ENCODE measurements at regions not wholly inside any gene's neighbourhood (a gene's known extent, or its start where the extent isn't known, plus 50 kb on each side); places are given as distances from the start of the nearest gene placed in this dataset.
"Not testable (repeated sequence)": the region's sequence is repeated elsewhere in the genome, so short reads cannot be mapped to it uniquely, and the experiment has no call there.

DNA sequence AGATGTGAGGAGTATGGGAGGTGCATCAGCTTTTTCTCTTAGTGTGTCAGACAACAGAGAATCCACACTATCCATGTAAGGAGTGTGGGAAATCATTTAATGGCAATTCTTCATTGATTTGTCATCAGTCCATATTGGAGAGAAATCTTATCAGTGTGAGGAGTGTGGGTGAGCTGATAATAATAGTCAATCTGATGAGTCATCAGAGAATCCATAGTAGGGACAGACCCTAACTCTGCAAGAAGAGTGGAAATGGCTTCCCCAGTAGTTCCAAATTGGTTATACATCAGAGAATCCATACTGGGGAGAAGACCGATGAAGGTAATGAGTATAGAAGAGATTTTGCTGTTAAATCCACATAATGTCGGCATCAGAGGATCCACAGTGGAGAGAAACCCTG is 150.5 kb upstream of the THUMPD2 start:
- DNase-seq: no peak

DNA sequence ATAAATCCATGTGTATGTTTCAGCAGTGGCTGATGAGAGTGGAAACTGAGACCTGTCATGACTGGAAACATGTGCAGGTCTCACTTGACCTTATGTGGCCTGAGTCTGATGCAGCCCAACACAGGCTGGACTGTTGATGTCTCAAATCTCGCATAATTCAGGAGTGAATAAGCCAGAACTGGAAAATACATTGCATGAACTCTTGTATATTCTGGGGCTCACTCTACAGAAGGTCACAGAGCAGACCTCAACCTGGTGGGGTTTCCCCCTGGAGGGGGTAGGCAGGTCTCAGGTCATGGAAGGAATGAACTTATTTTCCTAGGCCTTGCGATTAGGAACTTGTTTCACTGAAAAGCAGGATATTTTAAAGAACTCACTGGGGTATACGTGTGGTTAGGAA is 146.3 kb upstream of the THUMPD2 start:
- DNase-seq: no peak

DNA sequence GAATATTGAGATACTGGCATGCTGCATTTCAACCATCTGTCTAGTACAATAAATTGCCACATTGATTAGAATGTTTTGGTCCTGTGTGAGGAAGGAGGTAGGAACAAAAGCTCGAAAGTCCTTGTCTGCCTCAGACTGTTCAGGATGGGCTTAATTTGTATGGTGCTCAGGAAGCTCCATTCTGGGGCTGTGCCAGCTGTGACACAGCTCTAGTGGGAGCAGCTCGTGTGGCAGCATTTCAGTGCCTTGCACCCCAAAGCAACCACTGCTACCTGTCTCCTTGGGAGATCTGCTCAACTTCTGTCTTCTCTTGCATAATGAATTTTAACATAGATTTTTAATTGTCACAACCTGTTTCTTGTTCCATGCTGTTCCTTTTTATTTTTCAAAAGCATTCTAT is 144.4 kb upstream of the THUMPD2 start:
- no peak for DNase-seq

DNA sequence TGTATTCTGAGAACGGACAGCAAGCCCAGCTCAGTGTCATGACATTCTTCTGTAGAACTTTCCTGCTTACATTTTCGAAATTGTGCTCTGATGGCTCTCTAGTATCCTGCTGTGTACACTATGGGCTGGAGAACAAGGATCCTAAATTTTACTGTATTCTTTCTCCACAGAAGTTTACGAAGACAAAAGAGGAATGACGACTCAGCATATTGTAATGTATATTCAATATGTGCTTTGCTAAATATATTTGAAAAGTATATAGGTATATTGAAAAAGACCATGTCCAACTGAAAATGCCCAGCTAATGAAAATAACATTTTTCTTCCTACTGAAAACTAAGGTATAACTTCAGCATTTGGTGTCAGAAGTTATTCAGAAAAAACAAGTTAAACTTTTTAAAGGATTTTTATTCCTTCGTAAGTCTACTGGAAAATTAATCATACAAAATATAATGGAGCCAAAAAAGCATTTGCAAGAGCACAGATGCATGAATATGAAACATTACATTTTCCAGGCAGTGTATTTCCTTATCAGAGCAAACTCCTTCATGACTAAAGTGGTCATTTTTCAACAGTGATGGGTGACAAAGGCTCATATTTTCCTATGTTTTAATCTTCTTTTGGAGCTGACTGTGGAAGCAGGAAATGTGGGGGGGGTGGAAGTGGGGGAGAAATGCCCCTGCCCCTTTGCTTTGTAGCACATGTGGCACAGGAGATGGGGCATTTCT is 143.8 kb upstream of the THUMPD2 start:
- no peak for DNase-seq

DNA sequence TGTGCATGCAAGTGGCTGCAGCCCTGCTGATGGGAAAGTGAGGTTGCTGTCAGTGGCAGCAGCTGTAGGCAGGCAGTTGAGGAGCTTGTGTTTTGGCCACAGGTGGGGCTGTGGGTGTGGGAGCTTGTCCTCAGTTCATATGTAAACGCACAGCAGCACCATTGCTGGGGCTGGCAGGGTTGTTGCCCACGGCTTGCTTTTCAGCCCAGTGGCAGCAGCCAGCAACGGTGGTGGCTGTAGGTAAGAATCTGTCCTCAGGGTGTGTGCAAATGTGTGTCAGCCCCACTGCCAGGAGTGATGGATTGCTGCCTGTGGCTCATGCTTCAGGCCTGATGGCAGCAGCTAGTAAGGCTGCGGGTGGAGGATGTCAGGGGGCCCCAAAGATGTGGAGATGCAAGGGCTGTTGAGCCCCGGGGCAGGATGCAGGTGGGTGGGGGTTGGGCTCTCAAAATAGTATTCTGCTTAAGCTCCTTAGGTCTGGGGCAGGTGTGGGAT is 141.3 kb upstream of the THUMPD2 start:
- DNase-seq: no peak

DNA sequence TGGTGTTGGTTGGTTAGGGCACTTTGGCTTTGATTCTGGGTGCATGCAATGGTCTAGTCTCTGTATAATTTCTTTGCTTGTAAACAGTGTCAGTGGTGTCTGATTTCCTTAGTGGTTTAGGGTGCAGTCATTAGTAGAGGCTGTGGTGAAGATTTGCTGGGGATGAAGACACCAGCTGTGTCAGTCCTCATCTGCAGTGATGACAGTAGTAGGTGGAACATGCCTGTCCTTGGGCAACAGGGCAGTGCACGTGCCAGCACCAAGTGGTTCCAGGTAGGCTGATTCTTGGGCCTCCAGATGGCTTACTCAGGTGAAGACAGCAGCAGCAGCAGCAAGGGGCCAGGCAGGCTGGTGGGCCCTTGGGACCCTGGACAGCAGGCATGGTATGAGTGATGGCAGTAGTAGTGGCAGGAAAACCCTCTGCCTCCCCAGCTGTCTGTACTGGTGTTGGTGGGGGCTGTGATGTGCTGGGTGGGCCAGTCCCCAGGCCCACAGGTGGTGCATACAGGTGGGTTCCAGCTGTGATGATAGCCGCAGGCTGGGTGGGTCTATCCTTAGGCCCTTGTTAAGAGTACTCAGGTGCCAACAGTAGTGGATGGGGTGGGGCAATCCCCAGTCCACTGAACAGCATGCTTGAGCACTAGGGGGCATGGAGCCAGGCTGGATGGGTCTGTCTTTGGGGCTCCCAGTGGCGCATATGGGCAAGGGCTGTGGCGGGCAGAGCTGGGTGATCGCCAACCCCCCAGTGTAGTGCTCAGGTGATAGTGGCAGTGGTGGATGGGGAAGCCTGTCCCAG is 140.7 kb upstream of the THUMPD2 start:
- DNase-seq: no peak

DNA sequence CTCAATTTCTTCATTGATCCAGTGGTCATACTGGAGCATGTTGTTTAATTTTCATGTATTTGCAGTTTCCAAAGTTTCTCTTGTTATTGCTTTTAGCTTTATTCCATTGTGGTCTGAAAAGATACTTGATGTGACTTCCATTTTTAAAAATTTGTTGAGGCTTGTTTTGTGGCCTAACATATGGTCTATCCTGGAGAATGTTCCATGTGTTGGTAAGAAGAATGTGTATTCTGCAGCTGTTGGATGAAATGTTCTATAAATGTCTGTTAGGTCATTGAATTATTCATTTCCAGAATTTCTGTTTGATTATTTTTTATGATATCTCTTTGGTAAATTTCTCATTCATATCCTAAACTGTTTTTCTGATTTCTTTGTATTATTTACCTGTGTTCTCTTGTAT is 139.8 kb upstream of the THUMPD2 start:
- DNase-seq: no peak

DNA sequence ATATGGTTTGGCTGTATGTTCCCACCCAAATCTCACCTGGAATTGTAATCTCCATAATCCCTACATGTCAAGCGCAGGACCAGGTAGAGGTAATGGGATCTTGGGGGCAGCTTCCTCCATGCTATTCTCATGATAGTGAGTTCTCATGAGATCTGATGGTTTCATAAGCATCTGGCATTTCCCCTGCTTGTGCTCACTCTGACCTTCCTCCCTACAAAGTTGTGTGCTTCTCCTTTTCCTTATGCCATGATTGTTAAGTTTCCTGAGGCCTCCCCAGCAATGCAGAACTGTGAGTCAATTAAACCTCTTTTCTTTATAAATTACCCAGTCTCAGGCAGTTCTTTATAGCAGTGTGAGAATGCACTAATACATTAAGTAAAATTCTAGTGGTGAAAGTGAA is 138.3 kb upstream of the THUMPD2 start:
- not testable (repeated sequence) for DNase-seq

DNA sequence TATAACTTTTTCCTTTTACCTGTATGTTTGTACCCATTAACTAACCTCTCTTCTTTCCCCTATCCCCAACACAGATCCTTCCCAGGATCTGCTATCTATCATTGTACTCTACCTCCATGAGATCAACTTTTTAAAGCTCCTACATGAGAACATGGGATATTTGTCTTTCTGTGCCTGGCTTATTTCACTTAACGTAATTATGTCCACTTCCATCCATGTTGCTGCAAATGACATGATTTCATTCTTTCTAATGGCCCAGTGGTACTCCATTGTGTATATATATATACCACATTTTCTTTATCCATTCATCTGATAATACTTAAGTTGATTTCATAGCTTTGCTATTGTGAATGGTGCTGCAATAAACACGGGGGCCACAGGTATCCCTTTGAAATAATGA is 135.9 kb upstream of the THUMPD2 start:
- no peak for DNase-seq

DNA sequence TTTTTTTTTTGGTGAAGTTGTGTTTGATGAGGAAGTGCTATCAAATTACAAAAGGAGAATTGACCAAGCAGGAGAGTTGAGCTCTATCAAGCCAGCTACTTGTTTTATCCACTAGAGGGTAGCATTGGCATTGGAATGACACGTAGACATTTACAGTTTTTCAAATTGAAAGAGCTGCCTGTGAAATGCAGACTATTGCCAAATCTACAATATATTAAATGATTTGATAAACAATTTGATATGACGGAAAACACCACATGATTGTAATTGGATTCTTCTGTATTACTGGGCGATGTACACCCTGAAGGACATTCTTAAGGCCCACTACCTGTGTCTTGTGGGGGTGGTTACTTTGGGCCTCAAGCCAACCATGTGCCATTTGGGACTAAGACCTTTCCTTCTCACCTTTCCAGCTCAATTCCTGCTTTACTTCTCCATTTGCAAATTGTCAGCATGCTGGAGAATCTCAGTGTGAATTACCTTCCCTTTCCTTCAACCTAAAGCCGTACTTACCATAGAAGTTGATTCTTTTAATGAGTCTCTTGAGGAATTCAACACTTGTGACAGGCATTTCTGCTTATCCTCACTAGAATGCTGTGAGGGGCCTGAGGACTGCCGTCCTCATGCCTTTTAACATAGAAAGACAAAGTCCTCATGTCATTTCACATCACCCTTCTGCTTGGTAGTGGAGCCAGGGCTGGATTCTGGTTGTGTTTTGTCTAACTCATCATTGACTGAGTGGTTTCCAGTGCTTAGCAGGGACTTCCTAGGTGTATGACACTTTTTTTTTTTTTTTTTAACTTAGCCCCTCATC is 134.8 kb upstream of the THUMPD2 start:
- DNase-seq: peak; percentile 82

DNA sequence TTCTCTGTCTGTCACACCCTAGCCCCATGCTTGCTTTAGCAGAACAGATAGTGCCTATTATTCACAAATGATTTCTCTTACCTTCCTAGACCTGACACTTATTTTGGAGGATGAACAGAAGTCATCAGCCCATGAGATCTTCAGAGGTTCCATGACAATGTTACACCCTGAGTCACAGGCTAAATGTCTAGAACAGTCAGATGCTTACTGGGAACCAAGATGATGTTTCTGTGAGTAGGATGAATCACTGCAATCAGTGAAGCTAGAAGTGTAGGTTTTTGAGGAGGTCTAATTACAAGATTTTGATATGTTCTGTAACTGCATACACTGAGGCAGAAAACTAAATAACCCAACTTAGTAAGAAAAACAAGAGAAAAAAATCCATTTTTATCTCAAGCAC is 123.0 kb upstream of the THUMPD2 start:
- no peak for DNase-seq

DNA sequence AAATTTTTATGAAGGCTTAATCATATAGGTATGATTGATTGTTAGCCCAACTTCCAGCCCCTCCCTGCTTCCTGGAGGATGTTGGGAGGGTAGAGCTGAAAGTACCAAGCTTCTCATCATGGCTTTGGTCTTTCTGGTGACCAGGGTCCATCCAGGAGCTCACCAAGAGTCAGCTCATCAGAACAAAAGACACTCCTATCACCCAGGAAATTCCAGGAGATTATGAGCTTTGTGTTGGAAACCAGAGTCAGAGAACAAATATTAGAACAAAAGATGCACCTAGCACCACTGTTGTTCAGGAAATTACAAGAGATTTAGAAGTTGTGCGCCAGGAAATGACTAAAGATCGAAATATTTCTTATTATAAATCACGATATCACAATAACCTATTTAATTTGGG is 119.9 kb upstream of the THUMPD2 start:
- no peak for DNase-seq

DNA sequence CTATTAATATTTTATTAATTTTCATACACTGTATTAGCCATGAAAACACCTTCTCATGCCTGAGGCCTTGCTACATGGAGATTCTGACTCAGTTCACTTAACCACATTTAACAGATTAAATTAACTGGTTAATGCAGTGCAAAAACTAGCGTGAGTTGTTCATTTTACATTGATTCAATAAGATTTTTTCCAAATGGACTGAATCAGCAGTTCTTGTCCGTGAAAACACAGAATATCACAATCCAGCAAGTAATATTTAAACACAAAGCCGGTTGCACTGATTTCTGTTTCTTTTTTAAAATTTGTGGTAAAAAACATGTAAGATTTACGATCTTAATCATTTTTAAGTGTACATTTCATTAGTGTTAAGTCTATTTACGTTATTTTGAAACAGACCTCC is 118.2 kb upstream of the THUMPD2 start:
- no peak for DNase-seq

DNA sequence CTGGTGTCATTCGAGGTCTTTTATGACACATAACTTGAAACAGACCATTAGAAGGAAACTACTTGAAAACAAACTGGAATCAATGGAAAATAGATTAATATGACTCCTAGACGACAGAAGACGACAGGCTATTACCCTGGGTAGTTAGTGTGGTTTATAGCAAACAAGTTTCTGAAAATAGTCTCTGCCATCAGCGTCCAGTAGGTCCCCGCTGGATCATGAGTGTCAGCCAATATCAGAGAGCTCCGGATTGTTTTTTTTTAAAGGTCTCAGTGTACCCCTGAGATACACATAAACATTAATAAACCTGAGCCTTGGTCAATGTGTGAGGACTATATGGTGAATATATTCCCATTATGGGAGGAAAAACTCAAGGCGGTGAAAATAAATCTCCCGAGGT is 115.0 kb upstream of the THUMPD2 start:
- DNase-seq: no peak

DNA sequence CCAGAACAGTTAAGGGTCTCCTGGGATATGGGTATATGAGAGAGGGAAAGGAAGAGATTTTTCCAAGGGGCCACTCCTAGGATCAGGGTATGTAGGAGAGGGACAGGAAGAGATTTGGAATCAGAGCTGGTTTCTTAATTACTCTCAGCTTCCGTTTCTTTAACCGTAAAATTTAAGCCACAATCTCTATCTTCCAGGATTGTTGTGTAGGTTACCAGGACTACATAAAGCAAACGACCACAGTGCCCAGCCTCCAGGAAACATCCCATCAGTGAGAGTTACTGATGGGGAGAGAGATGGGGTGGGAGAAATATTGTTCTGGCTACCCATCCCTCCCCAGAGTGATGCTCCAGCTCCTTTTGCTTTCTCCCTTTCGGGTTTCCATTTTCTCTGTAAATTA is 114.6 kb upstream of the THUMPD2 start:
- DNase-seq: no peak

DNA sequence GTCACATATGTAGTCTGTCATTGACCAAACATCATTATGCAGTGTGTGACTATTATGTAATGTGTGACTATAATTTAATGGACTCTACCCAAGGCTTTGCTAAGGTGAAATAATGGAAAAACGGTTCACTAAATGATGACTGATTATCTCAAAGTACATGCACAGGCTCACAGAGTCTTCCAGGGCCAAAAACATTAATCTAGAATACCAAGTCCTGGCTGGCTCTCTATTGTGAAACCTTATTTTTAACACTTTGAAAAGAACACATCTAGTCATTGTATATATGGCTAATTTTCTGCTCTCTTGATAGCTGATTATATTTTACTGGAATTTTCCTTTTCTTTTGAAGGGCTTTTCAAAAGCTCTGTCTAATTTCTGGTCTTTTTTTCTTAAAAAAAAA is 102.9 kb upstream of the THUMPD2 start:
- DNase-seq: no peak

DNA sequence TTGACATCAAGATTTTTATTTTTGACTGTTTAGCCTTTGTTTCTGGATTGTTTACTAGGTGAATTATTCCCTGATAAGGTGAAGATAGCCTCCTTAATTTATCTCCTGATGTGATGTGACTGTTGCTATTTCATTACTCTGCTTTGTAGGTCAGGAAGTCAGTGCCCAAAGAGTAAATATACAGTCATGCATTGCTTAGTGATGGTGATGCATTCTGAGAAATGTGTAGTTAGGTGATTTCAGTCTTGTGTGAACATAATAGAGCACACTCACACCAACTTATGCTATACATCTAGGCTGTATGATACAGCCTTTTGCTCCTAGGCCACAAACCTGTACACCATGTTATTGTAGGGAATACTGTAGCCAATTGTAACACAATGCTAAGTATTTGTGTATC is 102.4 kb upstream of the THUMPD2 start:
- DNase-seq: no peak

DNA sequence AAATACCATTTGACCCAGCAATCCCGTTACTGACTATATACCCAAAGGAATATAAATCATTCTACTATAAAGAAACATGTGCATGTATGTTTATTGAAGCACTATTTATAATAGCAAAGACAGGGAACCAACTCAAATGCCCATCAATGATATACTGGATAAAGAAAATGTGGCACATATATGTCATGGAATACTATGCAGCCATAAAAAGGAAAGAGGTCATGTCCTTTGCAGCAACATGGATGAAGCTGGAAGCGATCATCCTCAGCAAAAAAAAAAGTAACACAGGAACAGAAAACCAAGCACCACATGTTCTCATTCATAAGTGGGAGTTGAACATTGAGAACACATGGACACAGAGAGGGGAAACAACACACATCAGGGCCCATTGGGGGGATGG is 99.9 kb upstream of the THUMPD2 start:
- DNase-seq: not testable (repeated sequence)

DNA sequence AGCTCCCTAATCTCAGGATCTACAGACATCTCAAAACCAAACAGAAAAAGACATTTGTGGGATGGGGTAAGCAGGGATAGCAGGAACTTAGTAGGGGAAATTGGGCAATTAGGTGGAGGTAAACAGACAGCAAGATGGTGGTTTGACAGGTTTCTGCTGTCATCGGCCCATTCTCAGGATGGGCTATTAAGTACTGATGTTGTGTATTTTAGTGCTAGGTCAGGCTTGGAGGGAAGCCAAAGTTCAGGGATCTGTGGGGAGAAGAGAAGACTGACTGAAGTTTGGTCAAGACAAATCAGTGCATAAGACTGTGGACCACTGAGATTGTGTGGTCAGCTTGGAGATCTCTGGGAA is 96.8 kb upstream of the THUMPD2 start:
- no peak for DNase-seq

DNA sequence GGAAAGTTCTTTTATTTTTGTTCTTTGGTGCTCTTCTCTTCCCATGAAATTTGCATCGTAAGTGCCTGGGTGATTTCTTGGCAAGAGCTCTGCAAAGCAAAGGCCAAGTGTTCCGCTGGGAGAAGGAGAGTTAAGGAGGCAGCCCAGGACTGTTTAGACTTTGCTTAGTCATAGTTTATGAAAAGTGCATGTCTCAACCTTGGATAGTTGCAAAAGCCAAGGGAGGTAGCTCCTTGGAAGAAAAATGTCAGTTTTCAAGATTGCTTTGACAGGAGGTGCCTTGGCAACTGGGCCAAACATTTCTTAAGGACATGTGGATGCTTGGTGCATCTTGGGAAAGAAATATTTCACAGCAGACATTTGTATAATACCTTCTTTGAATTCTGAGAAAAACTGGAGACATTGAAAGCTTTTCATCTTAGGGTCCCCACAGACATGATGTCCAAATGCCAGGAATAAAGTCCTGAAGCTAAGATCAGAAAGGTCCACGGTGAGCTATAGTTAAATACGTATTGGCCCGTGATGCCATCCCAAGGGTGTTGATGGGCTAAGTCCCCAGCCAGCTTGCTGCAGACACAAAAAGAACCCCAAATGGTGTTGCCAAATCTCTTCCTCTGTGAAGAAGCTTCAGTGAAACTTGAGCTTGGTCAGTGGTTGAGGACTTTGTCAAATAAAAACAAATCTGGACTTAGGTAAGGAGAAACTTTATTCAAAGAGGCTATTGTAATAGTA is 96.3 kb upstream of the THUMPD2 start:
- peak; percentile 1 for DNase-seq

DNA sequence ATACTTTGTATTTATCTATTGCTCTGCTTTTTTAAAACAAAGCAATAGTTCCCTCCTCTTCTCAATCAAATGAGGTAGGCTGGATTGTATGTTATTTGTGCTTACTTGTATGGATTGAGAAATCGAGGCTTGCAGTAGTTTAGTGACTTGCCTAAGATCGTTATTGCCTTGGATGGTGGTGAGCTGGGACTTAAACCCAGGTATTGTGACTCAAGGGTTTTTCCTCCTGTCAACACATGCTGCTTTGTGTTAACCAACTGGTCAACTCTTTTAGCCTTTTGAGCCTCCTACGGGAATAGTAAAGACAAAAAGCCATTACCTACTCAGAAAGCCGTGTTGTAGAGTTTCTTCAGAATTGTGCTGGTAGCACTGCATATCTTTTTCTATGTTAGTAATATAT is 95.2 kb upstream of the THUMPD2 start:
- DNase-seq: no peak

DNA sequence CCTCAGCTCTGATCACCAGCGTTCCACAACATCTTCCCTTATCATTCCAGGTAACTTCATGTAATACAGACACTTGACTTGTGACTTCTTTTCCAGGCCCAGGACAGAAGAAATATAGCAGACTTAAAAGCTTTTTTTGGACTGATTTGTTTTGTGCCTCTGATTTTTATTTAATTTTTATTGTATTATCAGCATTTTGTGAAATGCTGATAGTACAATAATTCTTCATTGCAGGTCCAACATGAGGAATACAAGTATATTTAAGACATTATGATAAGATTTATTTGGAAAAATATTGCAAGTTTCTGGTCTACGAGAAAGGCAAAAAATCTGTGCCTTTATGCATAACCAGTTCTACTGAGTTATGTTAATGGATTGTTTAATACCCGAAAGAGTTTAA is 94.5 kb upstream of the THUMPD2 start:
- no peak for DNase-seq
